OCI-LY3 (cell line): ENCODE measurements at regions not wholly inside any gene's neighbourhood (a gene's known extent, or its start where the extent isn't known, plus 50 kb on each side); places are given as distances from the start of the nearest gene placed in this dataset.

ENCODE experiments used
- CTCF ChIP-seq: fragments of 200-600, 300-600 bp; sonication (generic); IDR thresholded peaks from 2 replicates; pipeline ENCODE4 v1.5.1; 2014; ENCODE audit warnings: antibody characterized with exemption, low read length, low read depth
- EZH2phosphoT487 ChIP-seq: fragments of 200-600 bp; shearing (Covaris generic); IDR thresholded peaks from 2 replicates; pipeline ENCODE4 v1.6.1; 2018; ENCODE audit warnings: antibody characterized with exemption, mixed run types, low read depth

GRCh38 chr9:11340654-11341053, 727.9 kb upstream of the PTPRD start:
- TF ChIP-seq CTCF (no peak), EZH2phosphoT487 (no peak)
